Stimulated activated CD4-positive, alpha-beta T cell treated with anti-CD3 and anti-CD28 coated beads, Interleukin-1b, Interleukin-23, amount 100 ng/mL, for 48 hours (primary cell): ENCODE measurements at regions not wholly inside any gene's neighbourhood (a gene's known extent, or its start where the extent isn't known, plus 50 kb on each side); places are given as distances from the start of the nearest gene placed in this dataset.

Experiments
- DNase-seq: peaks from one replicate; pipeline ENCODE4 v3.0.0-alpha.2; 2020

DNA sequence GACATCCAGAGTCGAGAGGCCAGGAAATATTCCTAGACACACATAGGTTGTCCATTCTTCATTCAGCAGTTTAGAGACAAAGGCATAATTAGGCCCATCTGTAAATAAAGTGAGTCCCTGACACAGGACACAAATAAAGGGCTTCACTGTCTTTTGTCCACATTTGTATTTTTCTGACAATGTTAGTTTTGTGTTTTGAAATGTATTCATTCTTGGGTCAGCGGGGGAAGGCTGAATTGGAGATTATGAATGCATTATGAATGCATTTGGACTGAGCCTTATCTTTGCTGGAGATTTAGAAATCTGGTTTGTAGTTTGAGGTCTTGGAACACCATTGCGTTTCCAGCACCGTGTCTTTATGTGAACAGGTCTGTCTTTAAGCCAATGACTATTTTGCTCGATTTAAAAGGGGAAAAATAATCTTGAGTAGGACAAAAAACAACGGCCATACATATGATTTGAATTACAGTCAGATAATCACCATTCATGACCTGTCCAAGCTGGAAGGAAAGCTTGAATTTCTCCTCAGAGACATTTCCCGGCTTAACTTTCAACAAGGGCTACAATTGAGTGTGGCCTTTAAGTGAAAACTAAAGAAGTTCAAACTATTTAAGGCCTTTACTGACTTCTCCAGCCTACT lies 334.8 kb downstream of the WDR11 start:
- DNase-seq = no peak

DNA sequence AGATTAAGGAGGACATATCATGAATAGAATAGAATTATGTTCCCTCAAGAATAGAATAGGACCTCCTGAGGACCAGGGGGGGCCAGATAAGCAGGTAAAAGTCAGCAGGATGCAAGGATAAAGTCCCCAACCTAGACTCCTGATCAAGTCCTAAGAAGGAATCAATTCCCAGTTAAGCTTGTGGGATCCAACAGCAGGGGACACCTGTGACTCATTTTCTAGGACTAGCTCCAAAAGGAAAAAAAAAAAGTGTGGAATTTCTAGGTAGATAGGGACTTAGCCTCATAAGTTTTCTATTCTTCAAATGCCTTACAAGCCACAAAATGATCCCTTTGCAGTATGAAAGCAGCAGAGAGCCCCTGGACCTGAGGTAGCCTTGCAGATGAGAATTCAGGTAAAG lies 336.2 kb downstream of the WDR11 start:
- DNase-seq = no peak

DNA sequence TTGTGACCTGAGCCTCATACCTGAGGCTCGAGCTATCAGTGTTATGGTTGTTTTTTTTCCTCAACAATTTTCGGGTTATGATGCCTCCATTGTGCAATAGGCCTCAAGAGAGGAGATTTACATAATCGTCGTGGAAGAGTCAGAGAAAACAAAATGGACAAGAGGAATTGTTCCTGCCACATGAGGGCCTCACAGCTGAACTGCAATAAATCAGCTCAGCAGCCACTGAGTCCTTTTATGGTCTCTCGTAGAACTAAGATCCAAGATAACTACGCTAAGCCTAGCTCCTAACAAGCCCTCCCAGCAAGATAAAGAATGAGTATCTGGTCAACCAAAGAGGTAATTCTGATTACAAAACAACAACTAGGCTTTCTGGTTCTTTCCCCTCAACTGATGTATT lies 336.8 kb downstream of the WDR11 start:
- DNase-seq = no peak

DNA sequence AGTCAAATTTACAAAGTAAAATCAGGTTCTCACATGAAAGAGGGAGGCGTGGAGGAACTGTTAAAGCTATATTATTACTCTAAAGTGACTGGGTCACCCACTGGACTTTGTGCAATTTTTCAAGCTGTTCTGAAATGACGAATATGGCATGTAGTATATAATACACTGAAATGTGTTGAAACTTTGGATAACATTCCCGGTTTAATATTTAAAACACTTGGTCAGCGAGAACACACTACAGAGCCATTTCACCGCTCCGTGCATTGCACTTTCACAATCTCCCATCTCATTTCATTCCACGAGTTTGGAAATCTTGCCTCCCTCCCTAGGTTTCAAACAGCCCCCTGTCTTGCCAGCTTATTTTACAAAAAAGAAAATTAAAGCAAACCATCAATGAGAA lies 337.9 kb downstream of the WDR11 start:
- no peak for DNase-seq

DNA sequence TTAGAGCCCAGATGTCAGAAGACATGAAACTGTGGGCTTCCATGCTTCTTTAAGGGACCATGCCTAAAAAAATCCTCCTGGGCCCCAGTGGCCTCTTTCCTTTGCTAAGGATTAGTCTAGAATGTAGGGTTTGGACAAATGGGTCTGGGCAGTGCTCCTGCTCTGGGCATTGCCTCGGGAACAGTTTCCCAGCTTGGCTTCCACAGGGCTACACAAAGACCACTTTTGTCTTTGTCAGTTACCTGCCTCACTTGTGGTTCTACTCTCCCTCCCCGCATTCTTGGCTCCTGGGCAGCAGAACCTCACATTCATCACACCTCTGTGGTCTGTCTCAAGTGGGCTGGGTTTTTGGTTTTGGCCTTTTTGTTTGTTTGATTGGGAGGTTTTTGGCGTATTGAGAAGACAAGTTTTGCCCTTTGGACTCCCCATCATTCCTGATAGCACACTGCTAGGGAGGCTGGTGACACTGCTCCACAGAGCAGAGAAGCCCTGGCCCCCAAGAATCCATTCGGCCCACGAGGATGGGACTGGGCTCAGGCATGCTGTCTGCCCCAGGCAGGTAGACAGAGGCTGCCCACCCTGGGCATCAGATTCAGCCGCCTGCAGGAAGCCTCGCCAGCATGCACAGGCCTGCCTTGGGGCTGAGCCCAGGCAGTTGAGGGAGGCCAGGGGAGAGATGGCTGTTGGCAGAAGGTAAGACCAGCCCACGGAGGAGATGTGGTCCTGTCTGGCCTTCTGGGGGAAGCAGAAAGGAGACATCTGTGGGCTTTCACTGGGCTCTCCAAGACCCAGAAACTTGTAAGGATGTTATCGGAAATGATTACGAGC lies 343.7 kb downstream of the WDR11 start:
- no peak for DNase-seq

DNA sequence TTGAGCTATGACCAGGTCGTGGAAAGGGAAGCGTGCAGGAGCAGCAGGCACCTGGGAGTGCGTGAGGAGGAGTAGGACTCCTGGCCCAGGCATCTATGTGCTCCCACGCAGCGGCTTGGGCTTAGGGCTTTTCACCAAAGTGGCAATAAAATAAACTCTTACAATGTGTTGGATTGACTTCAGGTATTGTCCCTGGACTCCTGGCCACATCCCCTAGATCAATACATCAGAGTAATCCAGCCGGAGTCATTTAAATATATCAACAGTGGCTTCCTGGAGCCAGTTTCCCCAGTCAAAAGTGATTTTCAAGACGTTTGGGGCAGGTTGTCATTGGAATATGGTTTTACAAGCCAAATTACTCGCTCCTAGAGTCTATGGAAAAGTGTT lies 344.4 kb downstream of the WDR11 start:
- DNase-seq = no peak

DNA sequence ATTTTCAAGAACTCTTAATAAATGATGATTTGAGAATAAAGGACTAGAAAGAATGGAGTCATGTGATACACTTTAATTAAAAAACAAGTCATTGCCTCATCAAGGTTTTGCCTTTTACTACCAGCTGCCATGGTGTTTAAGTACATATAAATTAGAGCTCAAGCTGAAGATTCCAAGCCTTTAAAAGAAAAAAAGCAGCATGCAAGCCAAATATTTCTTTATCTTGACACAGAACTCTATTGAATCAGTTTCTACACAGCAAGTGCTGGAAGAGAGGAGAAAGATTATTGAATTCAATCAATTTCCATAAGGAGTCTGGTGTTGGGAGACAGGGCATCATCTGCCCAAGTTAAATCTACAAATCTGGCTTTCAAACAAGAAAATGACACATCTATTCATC lies 347.9 kb downstream of the WDR11 start:
- DNase-seq = no peak

DNA sequence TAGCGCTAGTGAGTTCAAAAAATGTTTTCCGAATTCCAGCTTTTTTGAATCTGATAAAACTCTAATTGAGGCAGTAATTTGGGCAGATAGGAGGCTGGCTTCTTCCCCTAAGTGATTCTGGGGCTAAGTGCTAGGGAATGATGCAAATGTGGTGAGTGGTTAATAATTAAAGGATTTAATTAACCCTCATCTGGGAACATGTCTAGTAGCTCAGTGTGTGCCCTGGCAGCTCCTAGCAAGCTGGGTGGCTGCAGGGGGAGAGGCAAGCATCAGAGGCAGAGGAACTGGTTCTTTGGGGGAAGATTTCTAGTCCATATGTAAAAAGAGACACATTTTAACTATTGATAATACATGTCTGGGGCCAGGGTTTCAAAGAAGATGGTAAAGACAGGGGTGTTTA lies 354.5 kb downstream of the WDR11 start:
- no peak for DNase-seq

DNA sequence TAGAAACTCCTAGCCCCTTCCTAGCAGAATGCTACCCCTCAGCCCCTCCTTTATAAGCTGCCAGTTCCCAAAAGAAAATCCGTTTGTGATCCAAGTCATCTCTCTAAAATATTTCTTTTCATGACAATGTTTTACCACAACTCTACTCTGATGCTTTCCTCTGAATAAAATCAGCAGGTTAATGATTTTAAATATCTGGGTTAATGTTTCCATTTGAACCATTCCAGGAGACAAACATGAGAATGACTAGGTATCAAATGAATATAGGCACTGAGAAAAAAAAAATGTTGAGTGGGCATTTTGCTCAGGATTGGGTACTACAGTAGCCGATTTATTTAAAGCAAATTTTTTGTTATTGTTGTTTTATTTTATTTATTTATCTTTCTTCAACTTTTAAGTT lies 360.3 kb downstream of the WDR11 start:
- DNase-seq = no peak

DNA sequence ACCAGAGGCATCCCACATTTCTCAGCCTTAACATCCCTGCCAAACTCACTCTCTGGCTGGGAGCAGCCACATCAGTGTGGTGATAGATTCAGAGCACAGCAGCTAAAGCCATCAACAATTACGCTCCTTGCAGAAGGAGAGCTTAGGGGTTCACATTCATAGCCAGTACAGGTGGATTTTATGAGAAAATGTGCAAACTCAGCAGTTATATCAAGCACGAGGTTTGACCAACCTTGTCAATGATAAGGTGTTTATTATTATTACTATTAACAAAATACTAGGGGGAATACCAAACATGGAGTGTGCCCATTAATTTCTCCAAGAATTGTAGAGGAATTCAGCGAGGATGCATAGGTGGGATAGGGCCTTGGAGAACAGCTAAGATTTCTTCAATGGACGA lies 362.3 kb downstream of the WDR11 start:
- DNase-seq = no peak

DNA sequence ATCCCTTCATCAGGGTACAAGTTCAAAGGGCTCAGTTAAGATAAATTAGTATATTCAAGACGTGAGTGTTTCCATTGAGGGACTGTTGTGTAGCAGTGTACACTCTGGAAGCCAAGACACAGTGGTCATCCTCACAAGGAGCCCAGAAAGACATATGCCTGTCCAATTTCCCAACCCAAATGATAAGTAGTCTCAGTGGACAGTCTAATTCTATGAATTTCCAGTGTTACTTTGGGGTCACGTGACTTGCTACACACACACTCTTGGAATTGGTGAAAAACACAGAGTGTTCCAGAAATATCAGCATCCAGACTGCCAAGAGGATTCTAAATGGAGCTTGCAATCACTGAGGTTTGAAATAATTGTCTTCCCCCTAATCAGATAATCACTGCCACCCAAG lies 365.1 kb downstream of the WDR11 start:
- no peak for DNase-seq

DNA sequence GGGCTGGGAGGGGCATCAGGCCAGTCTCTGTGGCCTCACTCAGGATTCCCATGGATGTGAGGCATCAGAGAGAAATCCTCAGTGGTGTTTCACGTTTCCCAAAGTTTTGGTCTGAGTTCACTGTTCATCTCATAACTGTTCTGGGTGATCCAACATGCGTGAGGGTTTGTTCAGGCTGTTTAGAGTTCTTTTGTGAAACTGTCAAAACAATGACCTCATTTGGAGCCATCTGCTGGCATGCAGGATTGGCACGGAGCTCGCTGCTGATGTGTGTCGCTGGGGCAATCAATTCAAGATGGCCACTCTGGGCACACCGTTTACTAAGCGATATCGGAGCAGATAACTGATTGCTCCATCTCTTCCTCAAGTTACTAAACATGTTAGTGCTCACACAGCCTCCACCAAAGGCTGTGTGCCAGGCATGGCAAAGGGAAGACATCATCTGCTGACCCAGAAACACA lies 365.6 kb downstream of the WDR11 start:
- no peak for DNase-seq

DNA sequence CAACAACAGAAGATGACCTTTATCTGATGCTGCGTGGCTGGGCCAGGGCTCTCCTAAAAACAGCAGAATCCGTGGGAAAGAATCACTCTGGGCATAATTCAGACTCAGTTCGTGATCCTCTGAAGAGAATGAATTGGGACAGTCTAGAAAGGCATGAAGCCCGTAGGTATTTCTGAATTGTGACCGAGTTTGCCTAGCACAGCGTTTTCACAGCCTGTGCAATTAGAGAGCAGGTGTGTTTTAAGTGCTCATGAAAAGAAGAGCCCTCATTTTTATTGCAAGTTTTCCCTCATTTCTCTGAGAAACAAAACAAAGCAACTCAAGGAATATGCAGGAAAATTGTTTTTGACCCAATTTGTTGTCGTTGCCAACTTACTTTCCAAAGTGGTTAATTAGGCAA lies 366.2 kb downstream of the WDR11 start:
- no peak for DNase-seq

DNA sequence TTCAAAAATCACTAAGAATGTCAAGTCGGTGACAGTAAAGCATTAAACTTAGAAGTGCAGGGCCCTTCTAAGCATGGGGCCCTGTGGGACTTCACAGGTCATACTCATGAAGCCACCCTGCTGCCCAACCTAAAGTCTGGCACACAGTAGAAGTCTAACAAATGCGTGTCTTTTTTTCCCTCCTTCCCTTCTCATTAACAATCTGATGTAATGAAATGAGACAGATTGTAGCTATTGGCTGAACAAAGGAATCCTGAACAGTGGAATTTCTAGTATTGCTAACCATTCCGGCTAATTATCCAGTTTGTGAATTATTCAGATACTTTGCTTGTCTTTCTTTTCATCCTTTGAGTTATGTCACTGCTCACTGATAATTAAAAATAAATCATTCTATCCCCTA lies 369.9 kb downstream of the WDR11 start:
- DNase-seq = no peak

DNA sequence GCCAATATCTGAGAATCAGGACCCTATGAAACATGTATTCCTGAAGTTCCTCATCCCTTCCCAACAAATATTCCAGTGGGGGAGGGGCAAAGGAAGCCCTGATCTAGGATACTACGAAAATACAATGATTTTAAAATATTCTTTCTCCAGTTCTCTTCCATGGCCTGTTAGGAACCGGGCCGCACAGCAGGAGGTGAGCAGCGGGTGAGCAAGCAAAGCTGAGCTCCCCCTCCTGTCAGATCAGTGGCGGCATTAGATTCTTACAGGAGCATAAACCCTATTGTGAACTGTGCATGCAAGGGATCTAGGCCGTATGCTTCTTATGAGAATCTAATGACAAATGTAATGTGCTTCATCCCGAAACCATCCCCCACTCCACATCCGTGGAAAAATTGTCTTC lies 370.8 kb downstream of the WDR11 start:
- no peak for DNase-seq

DNA sequence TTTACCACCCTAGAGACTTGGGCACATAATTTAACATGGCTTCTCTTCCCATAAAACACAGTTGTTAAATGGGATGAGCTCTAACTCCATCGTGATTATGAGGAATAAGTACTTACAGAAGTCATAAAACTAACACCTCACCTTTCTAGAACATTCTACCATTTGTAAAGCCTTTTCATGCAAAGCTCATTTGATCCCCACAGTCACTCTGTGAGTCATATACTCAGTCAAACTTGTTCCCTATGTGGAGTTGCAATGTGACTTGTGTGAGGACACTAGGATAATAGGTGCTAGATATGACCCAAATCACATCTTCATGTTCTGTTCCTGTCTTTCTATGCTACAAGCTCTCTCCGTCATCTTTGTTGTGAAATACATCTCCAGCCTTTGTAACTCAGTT lies 371.7 kb downstream of the WDR11 start:
- DNase-seq = no peak

DNA sequence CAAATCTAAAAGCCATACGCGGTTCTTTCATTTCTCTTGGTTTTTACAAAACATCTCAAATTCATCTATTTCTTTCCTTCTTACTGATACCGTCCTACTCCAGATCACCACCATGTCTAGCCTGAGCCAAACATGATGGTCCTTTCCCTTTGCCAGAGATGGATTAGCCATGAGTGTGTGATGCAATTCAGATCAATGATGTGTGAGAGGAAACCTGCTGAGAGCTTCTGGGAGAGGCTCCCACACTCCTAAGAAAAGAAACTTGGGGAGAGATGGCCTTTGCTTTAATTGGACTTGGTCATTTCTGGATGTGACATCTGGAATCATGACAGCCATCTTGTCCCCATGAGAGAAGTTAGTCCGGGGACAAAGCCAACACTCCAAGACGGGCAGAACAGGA lies 367.2 kb downstream of the FGFR2 start:
- DNase-seq = no peak

DNA sequence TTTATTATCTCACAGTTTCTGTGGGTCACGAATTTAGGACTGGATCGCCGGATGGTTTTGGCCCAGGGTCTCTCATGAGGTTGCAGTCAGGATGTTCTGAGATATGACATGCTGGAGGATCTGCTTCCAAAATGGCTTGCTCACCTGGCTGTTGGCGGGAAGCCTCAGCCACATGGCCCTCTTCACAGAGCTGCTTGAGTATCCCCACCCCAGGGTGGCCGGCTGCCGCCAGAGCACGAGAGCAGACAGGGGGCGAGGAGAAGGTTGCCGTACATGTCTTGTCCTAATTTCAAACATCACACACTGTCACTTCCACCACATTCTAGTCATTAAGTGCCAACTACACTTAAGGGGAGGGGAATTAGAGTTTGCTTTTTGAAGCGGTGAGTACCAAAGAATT lies 365.8 kb downstream of the FGFR2 start:
- no peak for DNase-seq

DNA sequence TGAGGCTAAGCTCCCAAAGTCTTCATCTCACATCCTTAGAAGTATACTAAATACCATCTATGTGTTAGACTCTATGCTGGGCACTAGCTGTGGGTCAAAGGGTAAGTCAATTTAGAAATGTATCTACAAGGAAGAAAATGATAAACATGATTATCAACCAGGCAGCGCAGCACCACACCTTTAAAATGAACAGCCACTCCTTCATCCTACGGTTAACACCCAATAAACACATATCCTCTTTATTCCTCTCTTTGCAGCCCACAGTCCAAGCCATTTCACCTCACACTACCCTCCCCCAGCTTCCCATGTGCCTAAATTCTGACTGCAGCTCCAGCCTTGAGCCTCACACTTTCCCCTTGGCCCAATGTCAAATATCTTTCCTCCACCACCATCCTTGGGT lies 362.6 kb downstream of the FGFR2 start:
- no peak for DNase-seq

DNA sequence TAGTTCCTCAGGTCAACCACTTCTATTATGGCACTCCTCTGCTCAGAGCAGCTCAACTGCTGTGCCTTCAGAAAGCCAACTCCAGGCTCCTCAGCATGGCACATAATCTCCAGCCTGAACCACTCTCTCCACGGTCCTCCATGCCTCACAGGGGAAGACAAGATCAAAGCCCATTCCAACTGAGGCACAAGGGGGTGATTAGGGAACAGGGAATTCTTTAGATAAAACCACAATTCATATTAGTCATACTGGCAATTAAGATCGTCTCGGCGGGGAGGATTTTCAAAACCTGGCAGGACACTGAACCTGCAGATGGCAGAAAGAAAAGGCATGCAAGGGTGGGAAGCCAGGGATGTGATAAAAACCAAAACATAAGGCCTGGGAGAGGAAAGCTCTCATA lies 361.6 kb downstream of the FGFR2 start:
- DNase-seq = no peak

DNA sequence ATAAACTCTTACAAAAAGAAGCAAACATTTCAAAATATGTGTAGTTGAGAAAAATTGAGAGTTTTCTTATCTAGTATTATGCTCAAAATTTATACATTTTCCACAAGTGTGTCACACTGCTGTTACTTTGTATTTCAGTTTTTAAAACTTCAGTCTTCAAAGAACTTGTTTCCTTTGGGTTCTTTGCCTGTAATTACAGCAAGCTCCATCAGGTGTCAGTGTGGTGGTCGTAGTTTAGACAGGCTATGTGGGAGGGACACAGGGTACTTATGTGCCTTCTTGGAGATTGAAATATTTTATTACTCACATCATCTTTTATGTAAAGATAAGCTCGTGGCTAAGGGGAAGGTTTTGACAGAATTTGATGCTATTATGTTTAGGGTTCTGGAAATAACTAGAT lies 360.5 kb downstream of the FGFR2 start:
- DNase-seq = no peak

DNA sequence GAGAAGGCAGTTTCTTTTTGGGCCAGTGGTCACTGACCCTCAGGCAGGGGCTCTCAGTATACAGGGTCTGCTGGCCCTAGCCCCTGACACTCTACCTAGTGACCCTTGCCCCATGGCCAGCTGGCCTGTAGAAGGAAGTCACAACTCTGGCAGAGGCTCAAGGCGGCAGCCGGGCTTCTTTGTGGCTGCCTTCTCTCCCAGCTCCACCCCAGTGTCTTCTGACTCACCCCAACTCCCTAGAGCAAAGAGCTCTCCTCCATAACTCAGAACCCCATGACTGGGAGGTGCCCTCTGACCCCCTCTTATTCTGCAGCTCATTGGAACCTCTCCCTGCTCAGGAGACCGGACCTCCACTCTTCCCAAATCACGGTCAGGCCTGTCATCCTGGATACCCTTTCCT lies 358.2 kb downstream of the FGFR2 start:
- no peak for DNase-seq

DNA sequence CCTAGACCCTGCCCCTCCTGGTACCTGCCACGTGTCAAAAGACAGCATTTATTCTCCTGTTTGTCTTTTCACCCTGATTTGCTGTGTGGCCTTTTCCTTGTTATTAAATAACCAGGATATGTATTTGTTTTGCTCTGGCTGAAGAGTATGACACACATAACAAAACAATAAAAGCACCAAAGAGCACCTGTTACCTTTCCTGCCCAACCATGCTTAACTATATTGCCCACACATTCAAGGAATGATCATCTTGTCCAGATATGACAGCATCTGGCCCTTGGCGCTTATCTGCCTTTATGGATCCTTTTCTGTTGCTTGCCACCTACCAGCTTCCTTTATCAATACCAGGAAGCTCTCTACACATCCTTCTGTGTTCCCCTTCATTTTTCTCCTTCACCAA lies 357.7 kb downstream of the FGFR2 start:
- DNase-seq = no peak

DNA sequence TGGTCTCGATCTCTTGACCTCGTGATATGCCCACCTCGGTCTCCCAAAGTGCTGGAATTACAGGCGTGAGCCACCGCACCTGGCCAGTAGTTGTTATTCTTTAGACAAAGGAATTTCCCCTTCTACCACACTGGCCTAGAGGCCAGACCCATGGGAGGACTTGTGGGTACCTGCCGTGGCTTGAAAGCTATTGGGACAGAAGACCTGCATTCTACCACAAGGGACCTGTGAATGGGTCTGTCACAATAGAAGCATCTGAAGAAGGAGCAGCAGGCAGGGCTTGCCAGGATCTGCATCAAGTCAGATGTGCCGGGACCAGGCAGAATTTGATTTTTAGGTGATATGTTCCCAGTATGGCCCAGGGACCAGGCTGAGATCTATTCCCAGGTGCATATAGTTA lies 356.9 kb downstream of the FGFR2 start:
- no peak for DNase-seq
